ENCODE measurements at regions not wholly inside any gene's neighbourhood (a gene's known extent, or its start where the extent isn't known, plus 50 kb on each side); places are given as distances from the start of the nearest gene placed in this dataset.
"Not testable (repeated sequence)": the region's sequence is repeated elsewhere in the genome, so short reads cannot be mapped to it uniquely, and the experiment has no call there.

GRCh38 chr18:1104181-1104881 lies 199.7 kb downstream of the ADCYAP1 start:
- no peak for DNase-seq

- no peak for DNase-seq
Measured at GRCh38 chr18:1124495-1124894, 219.8 kb downstream of the ADCYAP1 start.

- DNase-seq, result no peak
Measured at GRCh38 chr18:1133541-1133940, 228.9 kb downstream of the ADCYAP1 start.

GRCh38 chr18:1147730-1148129 lies 243.1 kb downstream of the ADCYAP1 start:
- DNase-seq, result no peak

GRCh38 chr18:1149709-1150108 lies 245.0 kb downstream of the ADCYAP1 start:
- no peak for DNase-seq

- DNase-seq, result no peak
Measured at GRCh38 chr18:1150344-1150743, 245.7 kb downstream of the ADCYAP1 start.

GRCh38 chr18:1152958-1153357 lies 248.3 kb downstream of the ADCYAP1 start:
- not testable (repeated sequence) for DNase-seq

GRCh38 chr18:1173593-1173992 lies 268.9 kb downstream of the ADCYAP1 start:
- no peak for DNase-seq

GRCh38 chr18:1177232-1177631 lies 272.6 kb downstream of the ADCYAP1 start:
- no peak for DNase-seq

GRCh38 chr18:1191341-1191740 lies 286.7 kb downstream of the ADCYAP1 start:
- DNase-seq, result no peak

- DNase-seq, result no peak
Measured at GRCh38 chr18:1213126-1213525, 308.5 kb downstream of the ADCYAP1 start.

GRCh38 chr18:1222880-1223279 lies 318.2 kb downstream of the ADCYAP1 start:
- no peak for DNase-seq

- no peak for DNase-seq
Measured at GRCh38 chr18:1227025-1227424, 322.4 kb downstream of the ADCYAP1 start.

GRCh38 chr18:1229634-1230033 lies 325.0 kb downstream of the ADCYAP1 start:
- no peak for DNase-seq

- DNase-seq, result no peak
Measured at GRCh38 chr18:1232867-1233266, 328.2 kb downstream of the ADCYAP1 start.

- DNase-seq, result no peak
Measured at GRCh38 chr18:1240701-1241100, 336.0 kb downstream of the ADCYAP1 start.

- DNase-seq, result no peak
Measured at GRCh38 chr18:1244397-1245122, 339.9 kb downstream of the ADCYAP1 start.

GRCh38 chr18:1246827-1247226 lies 342.2 kb downstream of the ADCYAP1 start:
- DNase-seq, result no peak

- DNase-seq, result no peak
Measured at GRCh38 chr18:1252534-1252933, 347.9 kb downstream of the ADCYAP1 start.

GRCh38 chr18:1252936-1253335 lies 348.3 kb downstream of the ADCYAP1 start:
- no peak for DNase-seq

GRCh38 chr18:1253827-1254226 lies 349.2 kb downstream of the ADCYAP1 start:
- no peak for DNase-seq

- DNase-seq, result no peak
Measured at GRCh38 chr18:1261054-1261453, 356.4 kb downstream of the ADCYAP1 start.

- no peak for DNase-seq
Measured at GRCh38 chr18:1267021-1267420, 362.4 kb downstream of the ADCYAP1 start.
